Astrocyte of the spinal cord (primary cell): ENCODE measurements at regions not wholly inside any gene's neighbourhood (a gene's known extent, or its start where the extent isn't known, plus 50 kb on each side); places are given as distances from the start of the nearest gene placed in this dataset.
"Not testable (repeated sequence)": the region's sequence is repeated elsewhere in the genome, so short reads cannot be mapped to it uniquely, and the experiment has no call there.

Experiments used
- DNase-seq: peaks from one replicate; pipeline ENCODE4 v3.0.0; 2011; ENCODE audit warnings: low read depth, low spot score
- H3K4me3 ChIP-seq: 2 replicates; pipeline ENCODE4 v1.5.1; 2011; ENCODE audit warnings: low read depth, mild to moderate bottlenecking, low read length, moderate library complexity
- CTCF ChIP-seq: IDR thresholded peaks from 2 replicates; pipeline ENCODE4 v1.5.1; 2012; ENCODE audit warnings: low read depth, mild to moderate bottlenecking, low read length, inconsistent platforms
- in situ Hi-C: cut with HindIII; loops from 2 replicates; pipeline ENCODE4 v1.10.0; 2017; ENCODE audit warnings: low sequenced_read_pairs

- DNase-seq, result no peak
- no peak overlapping the region for H3K4me3 ChIP-seq
- in situ Hi-C loops, result no loop called here
- no peak for TF ChIP-seq CTCF
Measured at GRCh38 chr14:106778986-106779385, 1252.6 kb downstream of the TMEM121 start.

- no peak overlapping the region for H3K4me3 ChIP-seq
- TF ChIP-seq CTCF, result no peak
- DNase-seq, result no peak
- in situ Hi-C loops, result no loop called here
Measured at GRCh38 chr14:106786697-106787096, 1260.3 kb downstream of the TMEM121 start.

- DNase-seq, result no peak
- in situ Hi-C loops, result no loop called here
- no peak for TF ChIP-seq CTCF
- no peak overlapping the region for H3K4me3 ChIP-seq
Measured at GRCh38 chr14:106787626-106788025, 1261.2 kb downstream of the TMEM121 start.

GRCh38 chr14:106788534-106788933, 1262.2 kb downstream of the TMEM121 start:
- in situ Hi-C loops, result no loop called here
- DNase-seq, result no peak
- no peak for TF ChIP-seq CTCF
- H3K4me3 ChIP-seq, result no peak overlapping the region

- no peak for DNase-seq
- TF ChIP-seq CTCF, result no peak
- no peak overlapping the region for H3K4me3 ChIP-seq
- in situ Hi-C loops, result no loop called here
Measured at GRCh38 chr14:106789318-106789717, 1262.9 kb downstream of the TMEM121 start.

GRCh38 chr14:106790189-106791036, 1264.0 kb downstream of the TMEM121 start:
- no peak for DNase-seq
- peak; percentile 36 for TF ChIP-seq CTCF
- H3K4me3 ChIP-seq, result no peak overlapping the region
- in situ Hi-C loops, result no loop called here

GRCh38 chr14:106792543-106792942, 1266.2 kb downstream of the TMEM121 start:
- DNase-seq, result no peak
- TF ChIP-seq CTCF, result no peak
- H3K4me3 ChIP-seq, result no peak overlapping the region
- in situ Hi-C loops, result no loop called here

GRCh38 chr14:106798166-106798565, 1271.8 kb downstream of the TMEM121 start:
- H3K4me3 ChIP-seq, DNase-seq, in situ Hi-C loops: not testable (repeated sequence)
